B cell (primary cell): ENCODE measurements at regions not wholly inside any gene's neighbourhood (a gene's known extent, or its start where the extent isn't known, plus 50 kb on each side); places are given as distances from the start of the nearest gene placed in this dataset.

Source experiments
- CTCF ChIP-seq: fragments of 200-600 bp; IDR thresholded peaks from one replicate; pipeline ENCODE4 v1.8.0; 2022; ENCODE audit warnings: antibody characterized with exemption, mild to moderate bottlenecking
- EZH2 ChIP-seq: IDR thresholded peaks from 2 replicates; pipeline ENCODE4 v1.6.1; 2012; ENCODE audit warnings: borderline replicate concordance, low read depth, mild to moderate bottlenecking, moderate library complexity, low read length; ENCODE audit not compliant: insufficient read depth, poor library complexity, severe bottlenecking

GRCh38 chr13:65921933-65922332 lies 1308.2 kb downstream of the PCDH9 start:
- TF ChIP-seq CTCF = no peak
- no peak for TF ChIP-seq EZH2
